DOHH2 (cell line): ENCODE measurements at regions not wholly inside any gene's neighbourhood (a gene's known extent, or its start where the extent isn't known, plus 50 kb on each side); places are given as distances from the start of the nearest gene placed in this dataset.

ENCODE experiments used
- H3F3A ChIP-seq: fragments of 200-600 bp; sonication (generic), shearing (Covaris generic); 2 replicates; pipeline ENCODE4 v1.6.0; 2016; ENCODE audit warnings: antibody characterized with exemption, mild to moderate bottlenecking; ENCODE audit not compliant: control insufficient read depth, insufficient read depth
- H3K27ac ChIP-seq: fragments of 200-600 bp; sonication (generic); 2 replicates; pipeline ENCODE4 v1.5.1; 2014; ENCODE audit warnings: low read depth, mild to moderate bottlenecking, low read length, moderate library complexity
- H3K27me3 ChIP-seq: fragments of 200-600 bp; sonication (generic); 2 replicates; pipeline ENCODE4 v1.6.1; 2014; ENCODE audit warnings: mild to moderate bottlenecking, low read length, mixed read lengths; ENCODE audit not compliant: control insufficient read depth
- H3K36me3 ChIP-seq: fragments of 200-600 bp; sonication (generic); 2 replicates; pipeline ENCODE4 v1.6.1; 2014; ENCODE audit warnings: mild to moderate bottlenecking, low read length, moderate library complexity, mixed read lengths; ENCODE audit not compliant: control insufficient read depth
- H3K4me1 ChIP-seq: fragments of 200-600 bp; sonication (generic); 2 replicates; pipeline ENCODE4 v1.6.1; 2014; ENCODE audit warnings: mild to moderate bottlenecking, low read length, mixed read lengths; ENCODE audit not compliant: control insufficient read depth
- H3K4me2 ChIP-seq: fragments of 200-600 bp; sonication (generic); 2 replicates; pipeline ENCODE4 v1.6.0; 2014; ENCODE audit warnings: mild to moderate bottlenecking, low read length, moderate library complexity
- H3K4me3 ChIP-seq: fragments of 200-600 bp; sonication (generic); 2 replicates; pipeline ENCODE4 v1.5.1; 2014; ENCODE audit warnings: mild to moderate bottlenecking, low read length, mixed read lengths
- H3K79me2 ChIP-seq: fragments of 200-600 bp; sonication (generic); 2 replicates; pipeline ENCODE4 v1.6.1; 2014; ENCODE audit warnings: mild to moderate bottlenecking, low read length, mixed read lengths; ENCODE audit not compliant: control insufficient read depth
- H3K9me2 ChIP-seq: fragments of 200-600 bp; sonication (generic); replicated peaks from 2 replicates; pipeline ENCODE4 v1.6.1; 2014; ENCODE audit warnings: mild to moderate bottlenecking, low read length, mixed read lengths; ENCODE audit not compliant: control insufficient read depth
- H3K9me3 ChIP-seq: fragments of 200-600 bp; sonication (generic); 2 replicates; pipeline ENCODE4 v1.6.1; 2014; ENCODE audit warnings: antibody characterized with exemption, low read length, mixed read lengths; ENCODE audit not compliant: control insufficient read depth, insufficient read depth
- H4K20me1 ChIP-seq: fragments of 200-600 bp; sonication (generic); 2 replicates; pipeline ENCODE4 v1.6.0; 2014; ENCODE audit warnings: low read depth, mild to moderate bottlenecking, antibody characterized with exemption, low read length, moderate library complexity; ENCODE audit not compliant: control insufficient read depth, insufficient read depth
- CTCF ChIP-seq: fragments of 200-600 bp; sonication (generic); IDR thresholded peaks from one replicate; pipeline ENCODE4 v1.5.1; 2014; ENCODE audit warnings: antibody characterized with exemption, mild to moderate bottlenecking, low read depth, low read length; ENCODE audit not compliant: poor library complexity, severe bottlenecking
- EZH2phosphoT487 ChIP-seq: fragments of 200-600 bp; sonication (generic); IDR thresholded peaks from 2 replicates; pipeline ENCODE4 v1.6.1; 2017; ENCODE audit warnings: borderline replicate concordance, mild to moderate bottlenecking, antibody characterized with exemption, low read length, moderate library complexity, mixed read lengths

- H3K9me2 ChIP-seq, result no peaks in the 10 kb centered on the region
- no peak overlapping the region for H3K4me3 ChIP-seq
- no peaks in the 10 kb centered on the region for H3K9me3 ChIP-seq
- no peaks in the 10 kb centered on the region for H3F3A ChIP-seq
- H4K20me1 ChIP-seq, result no peaks in the 10 kb centered on the region
- H3K4me1 ChIP-seq, result no peaks in the 10 kb centered on the region
- H3K79me2 ChIP-seq, result no peaks in the 10 kb centered on the region
- H3K27me3 ChIP-seq, result no peaks in the 10 kb centered on the region
- no peaks in the 10 kb centered on the region for H3K36me3 ChIP-seq
- TF ChIP-seq EZH2phosphoT487 (no peak), CTCF (no peak)
- H3K4me2 ChIP-seq, result no peak overlapping the region
- H3K27ac ChIP-seq, result no peak overlapping the region
Observed at GRCh38 chr7:82507365-82507975, 63.9 kb upstream of the CACNA2D1 start.

- TF ChIP-seq EZH2phosphoT487 (no peak), CTCF (no peak)
Observed at GRCh38 chr7:82506702-82507101, 63.1 kb upstream of the CACNA2D1 start.

GRCh38 chr7:82506208-82506607 is 62.6 kb upstream of the CACNA2D1 start:
- Histone ChIP-seq H4K20me1 (no peaks in the 10 kb centered on the region), H3K4me3 (no peak overlapping the region), H3K36me3 (no peaks in the 10 kb centered on the region), H3K9me3 (no peaks in the 10 kb centered on the region), H3K4me1 (no peaks in the 10 kb centered on the region), H3K9me2 (no peaks in the 10 kb centered on the region), H3F3A (no peaks in the 10 kb centered on the region), H3K79me2 (no peaks in the 10 kb centered on the region), H3K27ac (no peak overlapping the region), H3K4me2 (no peak overlapping the region), H3K27me3 (no peaks in the 10 kb centered on the region)
- TF ChIP-seq EZH2phosphoT487 (no peak), CTCF (no peak)

More at GRCh38 chr7:82506702-82507101, 63.1 kb upstream of the CACNA2D1 start:
- Histone ChIP-seq H4K20me1 (no peaks in the 10 kb centered on the region), H3K4me2 (no peak overlapping the region), H3K4me3 (no peak overlapping the region), H3F3A (no peaks in the 10 kb centered on the region), H3K27me3 (no peaks in the 10 kb centered on the region), H3K9me3 (no peaks in the 10 kb centered on the region), H3K4me1 (no peaks in the 10 kb centered on the region), H3K9me2 (no peaks in the 10 kb centered on the region), H3K27ac (no peak overlapping the region), H3K79me2 (no peaks in the 10 kb centered on the region), H3K36me3 (no peaks in the 10 kb centered on the region)
